GM23338 (cell line): ENCODE measurements at regions not wholly inside any gene's neighbourhood (a gene's known extent, or its start where the extent isn't known, plus 50 kb on each side); places are given as distances from the start of the nearest gene placed in this dataset.

ENCODE experiments used
- ATAC-seq: fragments of 200-7000 bp; cut with Tn5 transposase; 3 replicates; pipeline ENCODE4 v1.9.1; 2020
- DNase-seq: peaks from one replicate; pipeline ENCODE4 v3.0.0-alpha.2; 2015; ENCODE audit warnings: low spot score
- H2AFZ ChIP-seq: fragments of 200-600 bp; sonication (generic); 2 replicates; pipeline ENCODE4 v1.8.0; 2016; ENCODE audit warnings: antibody characterized with exemption, mild to moderate bottlenecking, moderate library complexity
- H3F3A ChIP-seq: fragments of 200-600 bp; sonication (generic); replicated peaks from 2 replicates; pipeline ENCODE4 v1.8.0; 2017; ENCODE audit warnings: antibody characterized with exemption, mixed run types, low read depth
- H3K27ac ChIP-seq: fragments of 200-600 bp; sonication (generic); 2 replicates; pipeline ENCODE4 v1.6.1; 2016; ENCODE audit warnings: low read depth
- H3K27me3 ChIP-seq: fragments of 200-600 bp; sonication (generic); 2 replicates; pipeline ENCODE4 v1.8.0; 2016; ENCODE audit warnings: mild to moderate bottlenecking, mixed run types, moderate library complexity; ENCODE audit not compliant: insufficient read depth
- H3K36me3 ChIP-seq: fragments of 200-600 bp; sonication (generic); 2 replicates; pipeline ENCODE4 v1.8.0; 2016; ENCODE audit warnings: mild to moderate bottlenecking; ENCODE audit not compliant: insufficient read depth
- H3K4me1 ChIP-seq: fragments of 200-600 bp; sonication (generic); 2 replicates; pipeline ENCODE4 v1.8.0; 2016; ENCODE audit warnings: mild to moderate bottlenecking, moderate library complexity; ENCODE audit not compliant: insufficient read depth
- H3K4me2 ChIP-seq: fragments of 200-600 bp; sonication (generic); 2 replicates; pipeline ENCODE4 v1.7.1; 2017; ENCODE audit warnings: mixed run types
- H3K4me3 ChIP-seq: fragments of 200-600 bp; sonication (generic); 2 replicates; pipeline ENCODE4 v1.6.1; 2016; ENCODE audit warnings: mixed run types
- H3K79me2 ChIP-seq: fragments of 200-600 bp; sonication (generic); replicated peaks from 2 replicates; pipeline ENCODE4 v1.8.0; 2017; ENCODE audit warnings: mild to moderate bottlenecking; ENCODE audit not compliant: insufficient read depth
- H3K9me2 ChIP-seq: fragments of 200-600 bp; sonication (generic); 2 replicates; pipeline ENCODE4 v1.8.0; 2017; ENCODE audit not compliant: insufficient read depth
- H4K20me1 ChIP-seq: fragments of 200-600 bp; sonication (generic); replicated peaks from 2 replicates; pipeline ENCODE4 v1.8.0; 2017; ENCODE audit warnings: mild to moderate bottlenecking; ENCODE audit not compliant: insufficient read depth
- H3K27ac Mint-ChIP-seq: 2 replicates; pipeline ENCODE4 v1.8.0; 2020; ENCODE audit warnings: inconsistent platforms, mild to moderate bottlenecking, moderate library complexity, mixed read lengths
- H3K27me3 Mint-ChIP-seq: 3 replicates; pipeline ENCODE4 v1.8.0; 2022; ENCODE audit warnings: low read depth, mild to moderate bottlenecking, moderate library complexity, mixed read lengths, inconsistent platforms; ENCODE audit not compliant: insufficient read depth, poor library complexity
- H3K36me3 Mint-ChIP-seq: 3 replicates; pipeline ENCODE4 v1.8.0; 2021; ENCODE audit warnings: low read depth, mild to moderate bottlenecking, inconsistent platforms, moderate library complexity, mixed read lengths
- H3K4me1 Mint-ChIP-seq: 3 replicates; pipeline ENCODE4 v1.8.0; 2020; ENCODE audit warnings: mild to moderate bottlenecking, inconsistent platforms, mixed read lengths
- H3K4me3 Mint-ChIP-seq: 3 replicates; pipeline ENCODE4 v1.8.0; 2021; ENCODE audit warnings: moderate library complexity, mild to moderate bottlenecking, inconsistent platforms, mixed read lengths
- H3K9me3 Mint-ChIP-seq: 3 replicates; pipeline ENCODE4 v1.8.0; 2020; ENCODE audit warnings: moderate library complexity, mild to moderate bottlenecking, inconsistent platforms, mixed read lengths
- CREB1 ChIP-seq: fragments of 250-450 bp; sonication (Bioruptor Pico); IDR thresholded peaks from 2 replicates; pipeline ENCODE4 v1.5.0; 2020; ENCODE audit warnings: low read depth, mild to moderate bottlenecking, moderate library complexity
- EZH2phosphoT487 ChIP-seq: fragments of 200-600 bp; sonication (generic); IDR thresholded peaks from one replicate; pipeline ENCODE4 v1.8.1; 2018; ENCODE audit warnings: antibody characterized with exemption; ENCODE audit not compliant: unreplicated experiment
- JUNB ChIP-seq: IDR thresholded peaks from one replicate; pipeline ENCODE4 v1.6.1; 2016; ENCODE audit warnings: antibody characterized with exemption; ENCODE audit not compliant: unreplicated experiment
- NANOG ChIP-seq: IDR thresholded peaks from 2 replicates; pipeline ENCODE4 v1.6.1; 2016; ENCODE audit warnings: antibody characterized with exemption, borderline replicate concordance
- POLR2AphosphoS5 ChIP-seq: IDR thresholded peaks from 2 replicates; pipeline ENCODE4 v1.6.1; 2016; ENCODE audit warnings: antibody characterized with exemption, low read depth
- REST ChIP-seq: IDR thresholded peaks from one replicate; pipeline ENCODE4 v1.6.1; 2018; ENCODE audit warnings: antibody characterized with exemption; ENCODE audit not compliant: unreplicated experiment
- STAT1 ChIP-seq: IDR thresholded peaks from one replicate; pipeline ENCODE4 v1.6.1; 2016; ENCODE audit warnings: antibody characterized with exemption; ENCODE audit not compliant: unreplicated experiment
- ZNF331 ChIP-seq: fragments of 250-450 bp; sonication (Bioruptor Pico); IDR thresholded peaks from 2 replicates; pipeline ENCODE4 v1.5.0; 2020; ENCODE audit warnings: low read depth, mild to moderate bottlenecking, moderate library complexity
- TF ChIP-seq, protein P1 (sequence below), 2 experiments: fragments of 200-600 bp in 1 of 2; sonication (generic) in 1 of 2; conservative IDR thresholded peaks; 2 replicates each; pipeline versions ENCODE4 v1.5.1 to v1.6.1; 2016 to 2017; ENCODE audit warnings: antibody characterized with exemption in 2 of 2, low read depth in 2 of 2, mild to moderate bottlenecking in 2 of 2, moderate library complexity in 1 of 2

- no peak for TF ChIP-seq NANOG
- TF ChIP-seq STAT1 = no peak
- TF ChIP-seq, protein P1, sequence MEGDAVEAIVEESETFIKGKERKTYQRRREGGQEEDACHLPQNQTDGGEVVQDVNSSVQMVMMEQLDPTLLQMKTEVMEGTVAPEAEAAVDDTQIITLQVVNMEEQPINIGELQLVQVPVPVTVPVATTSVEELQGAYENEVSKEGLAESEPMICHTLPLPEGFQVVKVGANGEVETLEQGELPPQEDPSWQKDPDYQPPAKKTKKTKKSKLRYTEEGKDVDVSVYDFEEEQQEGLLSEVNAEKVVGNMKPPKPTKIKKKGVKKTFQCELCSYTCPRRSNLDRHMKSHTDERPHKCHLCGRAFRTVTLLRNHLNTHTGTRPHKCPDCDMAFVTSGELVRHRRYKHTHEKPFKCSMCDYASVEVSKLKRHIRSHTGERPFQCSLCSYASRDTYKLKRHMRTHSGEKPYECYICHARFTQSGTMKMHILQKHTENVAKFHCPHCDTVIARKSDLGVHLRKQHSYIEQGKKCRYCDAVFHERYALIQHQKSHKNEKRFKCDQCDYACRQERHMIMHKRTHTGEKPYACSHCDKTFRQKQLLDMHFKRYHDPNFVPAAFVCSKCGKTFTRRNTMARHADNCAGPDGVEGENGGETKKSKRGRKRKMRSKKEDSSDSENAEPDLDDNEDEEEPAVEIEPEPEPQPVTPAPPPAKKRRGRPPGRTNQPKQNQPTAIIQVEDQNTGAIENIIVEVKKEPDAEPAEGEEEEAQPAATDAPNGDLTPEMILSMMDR (conservative IDR thresholded peaks at IDR 0.05; ENCODE audit: low read depth in 2 of 2) = no peak
- TF ChIP-seq ZNF331 = no peak
- no peak for TF ChIP-seq JUNB
- no peak for TF ChIP-seq POLR2AphosphoS5
- no peak for TF ChIP-seq REST
- no peak for TF ChIP-seq EZH2phosphoT487
- H4K20me1 ChIP-seq = no peaks in the 10 kb centered on the region
- no peaks in the 10 kb centered on the region for H3K36me3 ChIP-seq
- no peaks in the 10 kb centered on the region for H3K27me3 ChIP-seq
- no peak overlapping the region for H3K27ac Mint-ChIP-seq
- ATAC-seq = no peak
- no peaks in the 10 kb centered on the region for H3F3A ChIP-seq
- no peak overlapping the region for H3K4me2 ChIP-seq
- H3K4me1 Mint-ChIP-seq = no peaks in the 10 kb centered on the region
- H3K9me2 ChIP-seq = no peaks in the 10 kb centered on the region
- no peaks in the 10 kb centered on the region for H3K36me3 Mint-ChIP-seq
- no peaks in the 10 kb centered on the region for H3K9me3 Mint-ChIP-seq
- H3K4me3 ChIP-seq = no peak overlapping the region
- H3K27ac ChIP-seq = no peak overlapping the region
- no peaks in the 10 kb centered on the region for H3K79me2 ChIP-seq
- no peaks in the 10 kb centered on the region for H3K4me1 ChIP-seq
- H2AFZ ChIP-seq = no peak overlapping the region
- DNase-seq = no peak
- H3K4me3 Mint-ChIP-seq = no peak overlapping the region
- H3K27me3 Mint-ChIP-seq = no peaks in the 10 kb centered on the region
These were observed 55.4 kb downstream of the CCER1 start for GRCh38 chr12:90899456-90900182.

DNA sequence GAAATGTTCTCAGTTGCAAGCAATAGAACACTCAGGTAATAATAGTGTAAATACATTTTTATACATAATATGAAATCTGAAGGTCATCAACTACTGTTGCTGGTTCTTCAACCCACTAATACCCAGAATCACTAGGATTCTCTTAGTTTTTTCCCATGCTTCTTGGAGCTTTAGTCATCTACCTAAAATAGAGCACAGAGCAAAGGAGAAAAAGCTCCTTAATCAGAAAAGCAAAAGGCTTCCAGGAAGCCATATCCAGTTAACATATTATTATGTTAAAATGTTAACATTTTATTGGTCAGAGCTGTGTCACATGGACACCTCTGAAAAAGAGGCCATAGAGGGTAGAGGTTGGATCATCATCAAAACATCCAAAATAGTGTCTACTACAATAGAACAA lies 57.0 kb downstream of the CCER1 start:
- no peaks in the 10 kb centered on the region for H3K36me3 Mint-ChIP-seq
- no peaks in the 10 kb centered on the region for H3K27me3 Mint-ChIP-seq
- Histone ChIP-seq H3K36me3 (no peaks in the 10 kb centered on the region), H4K20me1 (no peaks in the 10 kb centered on the region), H3F3A (no peaks in the 10 kb centered on the region), H3K4me1 (no peaks in the 10 kb centered on the region), H3K79me2 (no peaks in the 10 kb centered on the region), H3K9me2 (no peaks in the 10 kb centered on the region), H3K27ac (no peak overlapping the region), H3K27me3 (no peaks in the 10 kb centered on the region), H3K4me2 (no peak overlapping the region), H2AFZ (no peak overlapping the region), H3K4me3 (no peak overlapping the region)
- no peak overlapping the region for H3K27ac Mint-ChIP-seq
- no peaks in the 10 kb centered on the region for H3K4me1 Mint-ChIP-seq
- H3K9me3 Mint-ChIP-seq = no peaks in the 10 kb centered on the region
- H3K4me3 Mint-ChIP-seq = no peak overlapping the region
- DNase-seq (no peak), ATAC-seq (no peak)
- TF ChIP-seq, protein P1 (conservative IDR thresholded peaks at IDR 0.05; ENCODE audit: low read depth in 2 of 2) = no peak
- TF ChIP-seq JUNB (no peak), CREB1 (no peak)
